Testis (tissue), 2 donors: ENCODE measurements at regions not wholly inside any gene's neighbourhood (a gene's known extent, or its start where the extent isn't known, plus 50 kb on each side); places are given as distances from the start of the nearest gene placed in this dataset.

Source experiments
- CTCF ChIP-seq, 3 experiments: fragments of 450-650 bp in 2 of 3; fragments of 200-600 bp in 1 of 3; sonication (generic) in 1 of 3; IDR thresholded peaks; one replicate each; pipeline ENCODE4 v1.5.1; 2016 to 2019; ENCODE audit warnings: antibody characterized with exemption in 3 of 3, mild to moderate bottlenecking in 2 of 3, moderate library complexity in 1 of 3
- POLR2A ChIP-seq: fragments of 450-650 bp; IDR thresholded peaks from one replicate; pipeline ENCODE4 v1.6.1; 2017; ENCODE audit warnings: antibody characterized with exemption, mild to moderate bottlenecking, moderate library complexity

GRCh38 chr20:50359607-50360217 lies 150.5 kb upstream of the PTPN1 start:
- no peak for TF ChIP-seq CTCF (IDR thresholded peaks at IDR 0.05)
- TF ChIP-seq POLR2A = no peak
